ENCODE measurements at regions not wholly inside any gene's neighbourhood (a gene's known extent, or its start where the extent isn't known, plus 50 kb on each side); places are given as distances from the start of the nearest gene placed in this dataset.
"Not testable (repeated sequence)": the region's sequence is repeated elsewhere in the genome, so short reads cannot be mapped to it uniquely, and the experiment has no call there.

- not testable (repeated sequence) for TF ChIP-seq CTCF (conservative IDR thresholded peaks at IDR 0.05; ENCODE audit: low read depth, low read length); EZH2 (IDR thresholded peaks at IDR 0.05; ENCODE audit: low read length, unreplicated experiment)
These were observed 189.1 kb upstream of the TMEM106B start for GRCh38 chr7:12022011-12022410.

All from PC-3 (cell line).